K562 (cell line): ENCODE measurements at regions not wholly inside any gene's neighbourhood (a gene's known extent, or its start where the extent isn't known, plus 50 kb on each side); places are given as distances from the start of the nearest gene placed in this dataset.

Source experiments
- ARID3A ChIP-seq: IDR thresholded peaks from 2 replicates; pipeline ENCODE4 v1.6.1; 2012; ENCODE audit warnings: low read depth, low read length, improper control_type of control experiment, borderline replicate concordance
- CTCF ChIP-seq, 3 experiments: IDR thresholded peaks in 2 of 3; conservative IDR thresholded peaks in 1 of 3; 2 replicates each; pipeline ENCODE4 v1.5.1; 2011 to 2012; ENCODE audit warnings: low read length in 3 of 3, mild to moderate bottlenecking in 3 of 3, control low read depth in 2 of 3, improper control_type of control experiment in 1 of 3, inconsistent platforms in 1 of 3, low read depth in 1 of 3, mixed read lengths in 1 of 3, moderate library complexity in 1 of 3; ENCODE audit not compliant: insufficient read depth in 2 of 3
- NFIC ChIP-seq: fragments of 450-650 bp; IDR thresholded peaks from 2 replicates; pipeline ENCODE4 v1.6.1; 2017; ENCODE audit warnings: mild to moderate bottlenecking, inconsistent platforms
- POLR2A ChIP-seq: fragments of 450-650 bp; conservative IDR thresholded peaks from 2 replicates; pipeline ENCODE4 v1.6.1; 2016
- RBM39 ChIP-seq: fragments of 200-400 bp; formaldehyde crosslinking; optimal IDR thresholded peaks from 2 replicates; pipeline ENCODE3; 2018; ENCODE audit warnings: low read depth, low read length
- SMAD3 ChIP-seq: fragments of 450-650 bp; formaldehyde crosslinking; conservative IDR thresholded peaks from 2 replicates; pipeline ENCODE4 v1.4.0; 2020; ENCODE audit warnings: mild to moderate bottlenecking
- ZNF274 ChIP-seq: IDR thresholded peaks from 2 replicates; pipeline ENCODE4 v1.6.1; 2011; ENCODE audit warnings: low read depth, mild to moderate bottlenecking, low read length, moderate library complexity, borderline replicate concordance
- ZNF354B ChIP-seq: fragments of 250-450 bp; sonication (Bioruptor Pico); IDR thresholded peaks from 2 replicates; pipeline ENCODE4 v1.4.0; 2020
- TF ChIP-seq, protein P1 (sequence below): fragments of 450-650 bp; IDR thresholded peaks from 2 replicates; pipeline ENCODE4 v1.6.1; 2016; ENCODE audit warnings: antibody characterized with exemption

DNA sequence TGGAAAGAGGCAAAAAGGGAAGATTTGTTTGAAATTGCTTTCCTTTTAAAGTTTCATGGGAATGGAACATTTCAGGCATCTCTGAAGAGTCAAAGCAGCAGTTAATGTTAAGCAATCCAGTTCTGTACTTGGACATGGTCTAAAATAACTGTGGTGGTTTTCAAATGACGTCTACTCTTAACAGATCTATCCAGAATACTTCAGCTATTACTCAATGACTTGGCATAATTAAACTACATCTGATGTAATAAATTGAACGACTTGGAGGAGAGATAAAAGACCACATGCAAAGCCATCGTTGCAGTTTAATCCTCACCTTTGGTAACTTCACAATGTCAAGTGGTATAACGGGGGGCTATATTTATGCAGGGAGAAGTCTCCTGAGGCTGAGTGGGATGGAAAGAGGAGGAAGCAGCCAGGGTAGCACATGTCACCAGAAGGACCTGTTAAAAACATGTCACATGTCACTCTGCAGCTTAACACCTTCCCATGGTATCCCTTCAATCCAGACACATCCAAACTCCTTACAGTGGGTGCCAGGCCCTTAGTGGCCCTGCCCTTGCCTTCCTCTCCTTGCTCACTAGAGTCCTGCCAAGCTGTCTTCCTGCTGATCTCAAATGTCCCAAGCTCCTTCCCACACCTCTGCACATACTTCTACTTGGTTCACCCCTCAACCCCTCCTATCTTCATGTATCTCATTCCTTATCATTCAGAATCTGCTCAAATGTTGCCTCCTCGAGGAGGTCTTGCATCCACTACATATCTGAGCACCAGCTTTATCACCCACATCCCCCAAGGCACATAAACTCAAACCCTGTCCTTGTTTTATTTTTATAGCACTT, 327.8 kb downstream of the SUCLA2 start:
- TF ChIP-seq SMAD3 (CRISPR knock-in tag) (no peak), NFIC (no peak), ZNF274 (no peak), ARID3A (no peak), CTCF (IDR thresholded peaks at IDR 0.05 in 2 of 3, conservative IDR thresholded peaks at IDR 0.05 in 1 of 3; ENCODE audit: insufficient read depth in 2 of 3, low read depth in 1 of 3, low read length in 3 of 3) (no peak), POLR2A (no peak), RBM39 (no peak), ZNF354B (CRISPR knock-in tag) (no peak)
- TF ChIP-seq, protein P1, sequence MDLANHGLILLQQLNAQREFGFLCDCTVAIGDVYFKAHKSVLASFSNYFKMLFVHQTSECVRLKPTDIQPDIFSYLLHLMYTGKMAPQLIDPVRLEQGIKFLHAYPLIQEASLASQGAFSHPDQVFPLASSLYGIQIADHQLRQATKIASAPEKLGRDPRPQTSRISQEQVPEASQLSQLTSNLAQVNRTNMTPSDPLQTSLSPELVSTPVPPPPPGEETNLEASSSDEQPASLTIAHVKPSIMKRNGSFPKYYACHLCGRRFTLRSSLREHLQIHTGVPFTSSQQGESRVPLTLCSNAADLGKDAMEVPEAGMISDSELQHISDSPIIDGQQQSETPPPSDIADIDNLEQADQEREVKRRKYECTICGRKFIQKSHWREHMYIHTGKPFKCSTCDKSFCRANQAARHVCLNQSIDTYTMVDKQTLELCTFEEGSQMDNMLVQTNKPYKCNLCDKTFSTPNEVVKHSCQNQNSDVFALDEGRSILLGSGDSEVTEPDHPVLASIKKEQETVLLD: no peak
